HT-29 (cell line): ENCODE measurements at regions not wholly inside any gene's neighbourhood (a gene's known extent, or its start where the extent isn't known, plus 50 kb on each side); places are given as distances from the start of the nearest gene placed in this dataset.
"Not testable (repeated sequence)": the region's sequence is repeated elsewhere in the genome, so short reads cannot be mapped to it uniquely, and the experiment has no call there.

Experiments
- DNase-seq: peaks from one replicate; pipeline ENCODE4 v3.0.0-alpha.2; 2015; ENCODE audit warnings: low spot score

DNA sequence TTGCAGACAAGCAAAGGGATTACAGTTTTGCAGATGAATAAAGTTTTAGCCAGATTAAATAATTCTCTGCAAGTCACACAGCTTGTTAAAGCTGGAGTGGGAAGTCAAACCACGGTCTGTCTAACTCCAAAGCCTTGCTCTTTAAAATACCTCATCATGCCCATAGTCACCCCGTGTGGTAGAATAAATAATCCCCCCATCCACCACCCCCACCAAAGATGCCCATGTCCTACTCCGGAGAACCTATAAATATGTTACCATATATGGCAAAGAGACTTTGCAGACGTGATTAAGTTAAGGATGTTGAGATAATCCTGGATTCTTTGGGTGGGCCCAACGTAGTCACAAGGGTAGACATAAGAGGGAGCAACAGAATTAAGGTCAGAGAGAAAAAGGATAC is 118.7 kb downstream of the BEND2 start:
- DNase-seq, result no peak

DNA sequence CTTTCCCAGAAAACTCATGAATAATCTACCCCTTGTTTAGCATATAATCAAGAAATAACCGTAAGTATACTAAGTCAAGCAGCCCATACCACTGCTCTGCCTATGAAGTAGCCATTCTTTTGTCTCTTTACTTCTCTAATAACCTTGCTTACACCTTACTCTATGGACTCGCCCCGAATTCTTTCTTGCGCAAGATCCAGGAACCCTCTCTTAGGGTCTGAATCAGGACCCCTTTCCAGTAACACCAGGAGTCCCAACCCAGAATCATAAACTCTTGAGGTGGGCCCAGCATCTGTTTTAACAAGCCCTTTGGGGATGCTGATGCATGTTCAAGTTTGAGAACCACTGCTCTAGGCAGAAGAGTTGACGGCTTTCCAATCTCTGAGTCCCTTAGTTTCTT is 119.6 kb downstream of the BEND2 start:
- no peak for DNase-seq

DNA sequence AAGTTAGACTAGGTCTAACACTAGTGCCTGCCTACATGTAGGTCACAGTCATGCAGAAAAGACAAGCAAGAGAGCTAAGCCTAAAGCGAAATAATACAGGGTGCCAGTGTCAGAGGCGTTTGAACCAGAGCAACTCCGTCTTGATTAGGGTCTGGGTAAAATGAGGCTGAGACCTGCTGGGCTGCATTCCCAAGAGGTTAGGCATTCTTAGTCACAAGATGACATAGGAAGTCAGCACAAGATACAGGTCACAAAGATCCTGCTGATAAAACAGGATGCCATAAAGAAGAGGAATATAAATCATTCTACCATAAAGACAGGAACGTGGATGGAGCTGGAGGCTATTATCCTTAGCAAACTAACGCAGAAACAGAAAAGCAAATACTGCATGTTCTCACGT is 120.9 kb downstream of the BEND2 start:
- DNase-seq, result no peak

DNA sequence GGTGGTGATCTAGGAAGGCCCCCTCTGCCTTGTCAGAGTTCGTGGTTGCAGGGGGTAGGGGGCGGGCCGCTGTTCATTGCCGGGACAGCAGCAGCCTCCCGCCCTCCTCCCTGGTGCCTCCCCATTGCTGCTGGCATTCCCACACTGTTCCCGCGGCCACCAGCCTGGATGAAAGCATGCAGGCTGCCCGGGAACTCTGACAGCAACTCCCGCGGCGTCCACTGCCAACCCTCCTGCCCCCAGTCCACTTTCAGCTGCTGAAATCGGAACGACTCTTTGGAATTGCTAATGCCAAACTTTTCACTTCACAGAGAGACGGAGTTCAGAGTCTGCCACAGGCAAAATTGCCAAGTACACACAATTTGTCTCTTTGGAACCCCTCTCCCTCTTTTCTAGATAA is 121.9 kb downstream of the BEND2 start:
- no peak for DNase-seq

DNA sequence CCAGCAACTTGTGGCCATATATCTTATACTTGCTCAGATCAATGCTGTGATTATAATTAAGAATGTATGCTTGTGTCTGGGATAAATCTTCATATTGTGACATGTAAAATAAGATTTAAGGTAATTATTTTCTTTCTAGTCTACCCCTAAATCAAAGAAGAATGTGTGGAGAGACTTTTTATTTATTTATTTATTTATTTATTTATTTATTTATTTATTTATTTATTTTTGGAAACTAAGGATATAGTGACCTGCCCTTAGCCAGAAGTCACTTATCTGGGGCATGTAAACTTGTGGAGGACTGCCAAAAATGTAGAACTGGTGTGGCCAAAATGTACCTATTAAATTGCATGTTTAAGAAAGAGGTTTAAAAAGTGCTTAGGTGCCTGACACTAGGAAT is 144.3 kb downstream of the BEND2 start:
- DNase-seq, result no peak

DNA sequence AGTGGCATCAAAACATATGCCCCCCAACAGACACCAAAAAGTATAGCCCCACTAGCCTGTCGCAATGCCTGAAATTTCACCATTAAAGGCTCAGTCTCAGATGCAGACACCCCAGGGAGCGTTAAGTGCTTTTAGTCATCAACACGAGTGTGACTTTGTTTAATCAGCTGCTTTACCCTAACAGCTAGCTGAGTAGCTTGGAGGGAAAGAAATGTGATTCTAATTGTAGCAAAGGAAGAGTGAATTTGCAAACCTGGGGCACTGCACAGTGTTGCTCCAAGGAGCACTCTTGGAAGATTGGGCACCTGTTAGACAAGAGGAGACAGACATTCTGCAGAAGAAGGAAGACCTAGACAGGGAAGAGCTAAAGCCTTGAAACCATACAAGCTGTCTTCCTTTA is 145.1 kb downstream of the BEND2 start:
- DNase-seq, result no peak

DNA sequence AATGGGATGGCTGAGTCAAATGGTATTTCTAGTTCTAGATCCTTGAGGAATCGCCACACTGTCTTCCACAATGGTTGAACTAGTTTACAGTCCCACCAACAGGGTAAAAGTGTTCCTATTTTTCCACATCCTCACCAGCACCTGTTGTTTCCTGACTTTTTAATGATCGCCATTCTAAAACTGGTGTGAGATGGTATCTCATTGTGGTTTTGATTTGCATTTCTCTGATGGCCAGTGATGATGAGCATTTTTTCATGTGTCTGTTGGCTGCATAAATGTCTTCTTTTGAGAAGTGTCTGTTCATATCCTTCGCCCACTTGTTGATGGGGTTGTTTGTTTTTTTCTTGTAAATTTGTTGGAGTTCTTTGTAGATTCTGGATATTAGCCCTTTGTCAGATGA is 152.6 kb downstream of the BEND2 start:
- not testable (repeated sequence) for DNase-seq

DNA sequence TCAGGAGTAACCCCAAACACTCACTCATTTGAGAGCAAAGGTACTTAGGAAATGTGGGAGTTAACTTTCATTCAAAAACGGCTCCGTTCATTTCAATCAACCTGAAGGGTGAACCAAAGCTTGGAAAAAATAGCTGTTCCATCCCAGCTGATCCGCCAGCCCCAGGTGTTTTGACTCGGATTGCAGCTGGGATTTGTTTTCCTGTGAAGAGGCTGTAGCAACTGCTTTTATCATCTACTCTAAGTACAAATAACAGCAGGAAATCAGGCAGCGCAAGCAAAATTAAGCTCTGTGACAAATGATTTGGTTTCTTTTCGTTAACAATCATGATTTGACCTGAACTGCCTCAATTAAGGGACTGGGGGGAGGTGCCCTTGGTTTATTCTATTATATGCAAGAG is 154.7 kb downstream of the BEND2 start:
- no peak for DNase-seq

DNA sequence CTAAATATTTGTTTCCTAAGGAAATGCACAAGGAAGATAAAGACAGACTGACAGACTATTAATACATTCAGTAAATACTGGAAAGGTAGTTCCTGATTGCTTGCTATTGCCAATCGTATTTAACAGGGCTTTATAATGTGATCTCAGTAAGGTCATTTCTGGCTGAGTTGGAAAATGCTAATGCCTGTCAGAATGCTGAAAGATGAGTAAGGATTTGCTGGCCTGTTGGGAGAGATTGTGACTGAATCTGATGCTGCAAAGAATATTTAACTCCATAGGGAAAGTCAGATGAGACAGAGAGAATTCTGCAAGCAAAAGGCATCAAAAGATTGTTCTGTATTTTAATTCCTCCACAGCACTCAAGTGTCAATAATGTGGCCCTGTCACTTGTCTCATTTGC is 169.0 kb downstream of the BEND2 start:
- no peak for DNase-seq

DNA sequence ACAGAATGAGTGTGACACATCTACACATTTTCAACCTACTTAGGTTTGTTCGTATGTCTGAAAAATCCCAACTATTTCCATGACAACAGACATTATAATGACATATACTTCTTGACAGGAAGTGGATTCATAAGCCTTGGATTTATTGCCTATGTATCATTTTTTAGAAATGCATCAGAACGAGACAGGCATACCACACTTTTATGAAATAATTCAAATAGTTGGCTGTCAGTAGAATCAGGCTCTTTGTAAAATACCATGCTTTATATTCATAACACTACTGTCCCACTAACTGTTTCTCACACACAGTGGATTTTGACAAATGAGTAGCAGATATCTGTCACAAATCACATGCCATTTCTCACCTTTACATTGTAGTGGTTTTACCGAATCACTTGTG is 173.2 kb downstream of the BEND2 start:
- DNase-seq, result no peak

DNA sequence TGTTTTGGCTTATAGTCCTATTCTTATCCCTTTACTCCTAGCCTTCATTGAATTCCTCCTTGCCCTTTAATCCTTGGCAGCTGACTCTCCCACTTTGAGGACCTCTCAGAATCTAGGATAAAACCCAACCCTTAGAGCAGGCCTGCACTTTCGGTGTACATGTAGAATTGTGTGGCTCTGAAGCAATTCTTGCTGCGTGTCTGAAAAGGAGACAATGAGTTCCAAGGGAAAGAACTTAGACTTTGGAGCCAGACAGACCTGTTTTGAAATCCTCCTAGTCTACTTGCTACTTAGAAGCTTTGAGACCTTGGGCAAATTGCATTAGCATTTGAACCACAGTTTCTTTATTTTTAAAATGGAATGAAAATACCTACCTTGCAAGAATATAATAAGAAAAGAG is 175.2 kb downstream of the BEND2 start:
- DNase-seq, result no peak

DNA sequence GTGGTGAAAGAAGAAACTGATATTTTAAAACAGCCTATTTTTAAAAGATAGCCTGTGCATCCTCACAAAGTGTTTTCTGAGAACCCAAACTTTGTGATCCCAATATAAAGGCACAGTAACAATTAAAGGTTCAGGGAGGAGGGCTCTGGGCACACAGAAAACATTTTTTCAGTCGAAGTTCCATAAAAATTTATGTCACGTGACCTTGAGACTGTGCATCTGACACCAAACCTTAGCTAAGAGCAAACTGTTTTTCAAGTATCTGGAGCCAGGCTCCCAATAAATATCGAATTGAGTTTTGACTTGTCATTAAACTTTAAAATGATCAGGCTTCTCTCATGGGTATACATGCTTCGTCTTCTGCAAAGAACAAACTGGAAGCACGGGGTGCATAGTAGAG is 177.9 kb downstream of the BEND2 start:
- DNase-seq, result no peak

DNA sequence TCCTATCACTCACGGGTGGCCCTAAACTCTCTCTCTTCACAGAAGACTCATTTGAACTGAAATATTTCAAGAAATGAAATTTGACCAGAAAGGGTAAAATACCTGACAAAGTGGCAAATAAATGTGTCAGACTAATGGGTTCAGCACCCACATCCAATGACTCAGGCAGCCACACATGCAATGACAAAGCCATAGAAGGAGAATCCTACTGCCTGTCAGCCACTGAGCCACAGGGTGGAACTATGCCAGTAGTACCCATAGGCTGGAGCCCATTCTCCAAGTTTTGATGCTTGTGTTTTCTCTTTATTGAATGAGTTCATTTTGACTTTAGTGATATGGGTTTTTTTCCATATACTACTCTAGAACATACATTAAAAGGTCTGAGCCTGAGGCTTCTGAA is 179.0 kb downstream of the BEND2 start:
- no peak for DNase-seq

DNA sequence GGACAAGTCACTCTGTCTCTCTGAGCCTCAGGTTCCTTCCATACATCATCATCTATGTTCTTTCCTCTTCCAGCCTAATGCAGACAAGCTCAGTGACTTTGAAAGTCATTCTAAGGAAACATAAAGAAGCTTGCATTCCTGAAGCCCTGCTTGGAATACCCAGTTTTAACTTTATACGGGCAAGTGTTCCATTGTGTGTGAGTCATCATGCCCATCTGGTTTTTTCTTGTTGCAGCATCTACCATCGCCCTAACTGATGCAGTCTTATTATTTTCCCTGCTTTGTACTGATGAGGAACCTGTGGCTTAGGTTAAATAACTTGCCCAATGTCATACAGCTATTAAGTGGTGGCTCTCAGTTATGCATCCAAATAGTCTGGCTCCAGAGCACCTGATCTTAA is 177.9 kb upstream of the RAI2 start:
- no peak for DNase-seq

DNA sequence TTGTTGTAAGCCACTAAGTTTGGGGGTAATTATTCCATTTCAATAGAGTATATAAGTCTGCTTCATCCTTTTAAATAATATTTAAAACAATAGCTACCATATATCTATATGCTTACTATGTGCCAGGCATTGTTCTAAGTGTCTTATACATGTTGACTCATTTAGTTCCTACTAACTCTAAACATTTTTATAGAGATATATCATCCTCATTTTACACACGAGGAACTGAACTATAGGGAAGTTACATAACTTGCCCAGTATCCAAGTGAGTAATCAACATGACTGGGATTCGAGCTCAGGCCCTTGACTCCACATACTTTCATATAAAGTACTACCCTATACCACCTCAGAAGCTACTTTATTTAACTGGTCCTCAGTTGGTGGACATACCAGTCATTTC is 175.3 kb upstream of the RAI2 start:
- DNase-seq, result no peak

DNA sequence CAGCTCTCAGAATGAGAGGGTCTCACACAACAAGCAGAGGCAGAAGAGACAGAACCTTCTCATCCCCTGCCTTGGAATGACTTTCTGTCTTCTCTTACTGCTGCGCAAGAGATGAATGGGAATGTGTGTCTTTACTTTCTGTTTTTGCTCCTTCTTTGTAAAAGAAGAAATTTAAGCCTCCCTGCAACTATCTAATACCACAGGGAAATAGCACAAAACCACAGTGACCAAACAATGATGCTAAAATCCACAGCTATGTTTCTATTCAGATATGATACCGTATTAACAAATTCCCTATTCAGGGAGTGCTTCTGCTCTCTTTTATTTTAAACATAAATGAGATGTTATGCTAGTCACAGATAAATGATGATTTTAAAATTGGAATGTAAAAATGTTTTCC is 173.8 kb upstream of the RAI2 start:
- DNase-seq, result no peak

DNA sequence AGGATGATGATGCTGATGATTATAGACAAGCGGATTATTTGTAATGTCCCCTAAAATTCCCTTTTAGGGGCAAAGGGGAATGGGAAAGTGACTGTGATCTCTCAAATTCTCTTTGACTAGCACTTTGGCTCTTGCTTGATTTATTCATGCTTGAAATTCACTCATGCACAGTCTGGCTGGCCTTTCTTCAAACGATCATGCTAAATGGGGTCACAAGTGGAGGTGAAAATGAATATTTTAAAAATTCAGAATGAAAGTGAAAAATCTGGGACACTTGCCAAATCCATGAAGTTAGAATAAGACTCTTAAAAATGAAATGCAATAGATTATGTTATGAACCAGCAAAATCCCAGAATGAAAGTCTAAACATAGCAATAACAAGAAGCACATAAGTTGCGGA is 173.4 kb upstream of the RAI2 start:
- DNase-seq, result no peak

DNA sequence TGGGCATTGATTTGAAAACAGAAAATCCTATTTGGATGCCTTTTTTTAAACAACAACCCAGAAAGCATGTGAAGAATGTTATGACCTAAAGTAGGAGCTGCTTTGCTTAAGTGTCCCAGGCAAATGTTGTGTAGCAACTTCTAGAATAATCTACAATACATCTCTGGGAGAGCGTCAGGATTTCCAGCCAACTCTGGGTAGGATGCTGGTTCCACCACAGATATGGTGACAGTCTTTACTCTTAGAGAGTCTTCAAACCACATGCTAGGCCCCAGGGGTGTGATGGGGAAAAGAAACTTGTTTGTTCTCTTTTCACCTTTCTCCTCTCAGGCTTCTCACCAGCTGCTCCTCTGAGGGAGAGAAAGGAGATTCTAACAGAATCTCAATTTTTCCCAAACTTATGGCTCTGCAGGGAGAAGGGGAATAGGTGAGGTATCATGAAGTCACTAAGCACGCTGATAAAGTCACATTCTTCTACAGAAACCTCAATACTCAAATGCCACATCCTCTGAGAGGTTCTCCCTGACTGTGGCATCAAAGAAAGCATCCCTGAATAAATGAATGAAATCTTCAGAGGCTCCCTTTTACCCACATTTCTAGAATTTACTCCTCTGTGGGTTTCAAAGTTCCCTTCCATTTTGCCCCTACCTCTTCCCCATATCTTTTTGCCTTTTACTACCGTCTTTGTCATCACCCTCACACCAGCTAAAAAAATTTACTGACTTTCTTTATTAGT is 171.6 kb upstream of the RAI2 start:
- DNase-seq, result no peak

DNA sequence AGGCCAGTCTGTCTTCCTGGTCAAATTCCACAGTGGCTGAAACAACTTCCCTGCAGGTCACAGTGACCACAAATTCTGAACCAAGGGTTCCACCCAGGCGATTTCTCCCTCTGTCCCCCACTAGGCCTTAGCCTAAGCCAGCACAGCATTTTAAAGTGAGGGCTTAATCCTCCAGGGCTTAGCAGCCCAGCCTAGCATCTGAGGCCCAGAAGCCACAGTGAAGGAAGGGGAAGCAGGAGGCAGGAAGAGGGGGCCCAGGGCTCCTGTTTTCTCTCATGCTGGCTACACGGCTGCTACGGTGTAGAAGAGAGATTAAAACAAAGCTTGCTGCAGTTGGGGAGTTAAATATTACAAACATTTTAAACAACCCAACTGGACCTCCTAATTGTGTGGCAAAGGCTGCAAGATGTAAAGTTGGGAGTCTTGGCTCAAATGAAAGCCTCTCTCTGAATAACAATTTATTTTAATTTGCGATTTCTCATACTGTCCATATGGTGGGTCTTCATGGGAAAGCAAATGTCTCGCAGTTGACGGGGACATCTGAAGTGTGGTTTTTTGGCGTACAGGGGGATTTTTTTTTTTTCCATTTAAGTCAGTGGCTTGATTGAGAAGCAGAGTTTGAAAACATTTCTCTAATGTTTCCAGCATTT is 170.8 kb upstream of the RAI2 start:
- no peak for DNase-seq

DNA sequence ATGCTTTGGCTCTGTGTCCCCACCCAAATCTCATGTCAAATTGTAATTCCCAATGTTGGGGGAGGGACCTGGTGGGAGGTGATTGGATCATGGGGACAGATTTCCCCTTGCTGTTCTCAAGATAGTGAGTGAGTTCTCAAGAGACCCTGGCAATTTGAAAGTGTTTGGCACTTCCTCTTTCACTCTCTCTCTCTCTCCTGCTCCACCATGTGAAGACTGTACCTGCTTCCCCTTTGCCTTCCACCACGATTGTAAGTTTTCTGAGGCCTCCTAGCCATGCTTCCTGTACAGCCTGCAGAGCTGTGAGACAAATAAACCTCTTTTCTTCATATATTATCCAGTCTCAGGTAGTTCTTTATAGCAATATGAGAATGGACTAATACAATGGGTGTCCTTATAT is 169.6 kb upstream of the RAI2 start:
- DNase-seq, result not testable (repeated sequence)

DNA sequence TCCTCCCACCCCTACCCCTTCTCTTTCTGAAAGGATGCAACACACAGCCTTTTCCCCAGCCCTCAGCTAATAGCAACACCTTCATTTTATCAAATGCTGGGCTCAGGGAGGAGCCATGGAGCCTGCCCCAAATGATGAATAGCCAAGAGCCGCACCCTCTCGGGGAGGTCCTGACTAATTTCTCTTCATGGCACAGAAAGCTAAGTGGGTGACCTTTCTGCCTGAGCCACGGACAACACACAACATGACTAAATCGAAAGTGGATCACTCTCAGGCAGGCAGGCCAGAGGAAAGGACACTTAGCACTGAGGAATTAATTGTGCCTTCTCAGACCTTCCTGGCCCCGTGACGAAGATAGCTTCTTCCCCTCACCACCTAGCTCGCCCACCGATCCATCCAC is 165.1 kb upstream of the RAI2 start:
- no peak for DNase-seq

DNA sequence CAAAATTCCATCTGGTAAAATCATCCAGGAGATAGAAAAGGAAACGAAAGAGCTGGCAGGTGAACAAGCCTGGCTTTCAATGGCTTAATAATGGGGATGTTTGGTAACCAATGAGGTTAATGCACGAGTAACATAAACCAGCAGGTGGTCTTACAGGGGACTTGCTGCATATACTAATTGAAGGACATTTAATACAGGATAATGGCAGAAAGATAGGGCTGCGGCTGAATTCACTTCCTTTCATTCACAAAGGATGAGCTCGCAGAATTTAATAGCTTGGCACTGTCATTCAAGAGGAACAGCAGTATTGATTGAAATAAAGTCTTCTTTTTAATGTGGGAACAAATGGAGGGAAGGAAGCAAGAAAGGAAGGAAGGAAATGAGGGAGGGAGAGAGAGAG is 156.3 kb upstream of the RAI2 start:
- no peak for DNase-seq

DNA sequence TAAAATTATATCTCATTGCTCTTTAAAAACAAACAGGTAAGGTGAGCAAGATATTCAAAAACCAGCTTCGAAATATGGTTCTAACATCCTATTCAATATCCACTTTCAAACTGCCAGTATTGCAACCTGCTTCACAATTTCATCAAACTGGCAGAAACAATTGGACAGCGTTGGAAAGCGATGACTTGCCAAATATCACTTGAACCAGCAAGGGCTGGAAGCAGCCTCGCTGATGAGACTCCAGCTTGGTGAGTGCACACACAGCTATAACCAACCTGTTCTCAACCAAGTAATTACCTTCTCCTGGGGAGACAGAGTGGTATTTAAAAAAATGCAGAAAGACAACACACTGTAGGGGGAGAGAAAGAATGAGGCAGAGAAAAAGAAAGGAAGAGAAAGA is 155.8 kb upstream of the RAI2 start:
- DNase-seq, result no peak

DNA sequence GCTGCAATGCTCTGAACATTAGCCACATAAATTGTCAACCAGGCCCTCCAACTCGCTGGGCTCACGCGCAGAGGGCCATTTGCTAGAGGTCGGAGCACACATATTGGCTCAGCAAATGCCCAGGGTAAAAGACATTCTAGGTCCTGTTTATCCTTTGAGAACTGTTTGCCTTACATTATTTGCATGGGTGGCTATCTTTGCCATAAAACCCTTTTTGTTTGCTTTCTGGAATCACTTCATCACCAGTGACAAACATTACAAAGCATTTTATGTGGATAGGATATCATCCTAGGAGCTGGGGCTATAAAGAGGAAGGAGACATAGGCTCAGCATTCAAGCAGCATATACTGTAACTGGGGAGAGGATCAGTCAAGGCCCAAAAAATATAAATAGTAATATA is 149.2 kb upstream of the RAI2 start:
- no peak for DNase-seq
